C4-2B (cell line): ENCODE measurements at regions not wholly inside any gene's neighbourhood (a gene's known extent, or its start where the extent isn't known, plus 50 kb on each side); places are given as distances from the start of the nearest gene placed in this dataset.

Experiments used
- H3K27ac ChIP-seq: fragments of 450-650 bp; 2 replicates; pipeline ENCODE4 v1.5.1; 2017
- CTCF ChIP-seq: fragments of 450-650 bp; conservative IDR thresholded peaks from 2 replicates; pipeline ENCODE4 v1.5.1; 2017; ENCODE audit warnings: mild to moderate bottlenecking
- ZFX ChIP-seq: fragments of 450-650 bp; IDR thresholded peaks from 2 replicates; pipeline ENCODE4 v1.6.1; 2017

- H3K27ac ChIP-seq, result no peak overlapping the region
- TF ChIP-seq ZFX (no peak), CTCF (no peak)
These were observed 167.7 kb upstream of the WSCD1 start for GRCh38 chr17:5902181-5903140.

- no peak for TF ChIP-seq ZFX
- no peak for TF ChIP-seq CTCF
- H3K27ac ChIP-seq, result no peak overlapping the region
These were observed 158.3 kb upstream of the WSCD1 start for GRCh38 chr17:5911919-5912318.

DNA sequence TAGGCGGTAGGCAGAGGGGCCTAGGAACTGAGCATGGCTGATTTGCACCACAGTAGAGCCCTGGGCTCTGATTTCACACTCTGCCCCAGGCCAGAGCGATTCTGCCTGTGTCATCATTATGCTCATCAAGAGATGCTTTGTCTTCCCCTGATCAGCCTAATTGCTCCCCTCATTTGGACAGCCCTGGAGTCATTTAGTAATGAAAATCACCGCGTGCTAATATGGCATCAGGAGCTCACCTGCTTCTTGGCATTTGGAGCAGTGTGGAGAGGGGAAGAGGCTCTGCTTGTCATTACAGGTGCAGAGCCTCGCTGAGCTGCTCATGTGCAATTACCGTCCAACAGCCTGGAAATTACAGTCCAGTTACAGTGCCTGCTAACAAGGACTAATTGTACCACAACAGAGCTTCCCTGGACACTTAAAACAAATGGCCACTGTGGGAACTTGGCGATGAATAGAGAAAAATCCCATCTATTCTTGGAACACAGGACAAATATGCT is 157.1 kb upstream of the WSCD1 start:
- TF ChIP-seq CTCF (no peak), ZFX (no peak)
- H3K27ac ChIP-seq, result no peak overlapping the region

GRCh38 chr17:5913641-5914040 is 156.5 kb upstream of the WSCD1 start:
- H3K27ac ChIP-seq, result no peak overlapping the region
- TF ChIP-seq ZFX, result no peak
- TF ChIP-seq CTCF, result no peak

GRCh38 chr17:5915337-5915736 is 154.8 kb upstream of the WSCD1 start:
- no peak for TF ChIP-seq CTCF
- no peak for TF ChIP-seq ZFX
- H3K27ac ChIP-seq, result no peak overlapping the region

DNA sequence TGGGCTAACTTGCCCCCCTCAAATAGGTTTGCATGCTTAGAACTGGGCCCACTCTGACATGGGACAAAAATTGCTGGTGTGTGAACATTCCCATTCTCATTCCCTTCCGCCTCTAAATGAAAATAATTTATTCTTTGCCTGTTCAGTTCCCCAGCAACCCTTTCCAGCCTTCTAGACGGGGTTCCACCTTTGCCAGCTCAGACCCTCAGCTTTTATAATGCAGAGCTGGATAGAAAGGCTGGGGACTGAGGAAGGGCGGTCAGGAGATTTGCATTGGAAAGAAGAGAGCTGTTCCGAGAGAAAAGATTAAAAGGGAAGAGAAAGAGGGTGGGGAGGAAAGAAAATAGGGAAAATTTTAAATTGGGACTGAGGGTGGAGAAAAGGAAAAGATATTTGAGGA is 151.1 kb upstream of the WSCD1 start:
- TF ChIP-seq CTCF (no peak), ZFX (no peak)
- no peak overlapping the region for H3K27ac ChIP-seq

- TF ChIP-seq CTCF, result no peak
- TF ChIP-seq ZFX, result no peak
These were observed 148.5 kb upstream of the WSCD1 start for GRCh38 chr17:5921512-5922282.

More at GRCh38 chr17:5921512-5922282, 148.5 kb upstream of the WSCD1 start:
- H3K27ac ChIP-seq, result no peak overlapping the region
